ENCODE measurements at regions not wholly inside any gene's neighbourhood (a gene's known extent, or its start where the extent isn't known, plus 50 kb on each side); places are given as distances from the start of the nearest gene placed in this dataset.

DNA sequence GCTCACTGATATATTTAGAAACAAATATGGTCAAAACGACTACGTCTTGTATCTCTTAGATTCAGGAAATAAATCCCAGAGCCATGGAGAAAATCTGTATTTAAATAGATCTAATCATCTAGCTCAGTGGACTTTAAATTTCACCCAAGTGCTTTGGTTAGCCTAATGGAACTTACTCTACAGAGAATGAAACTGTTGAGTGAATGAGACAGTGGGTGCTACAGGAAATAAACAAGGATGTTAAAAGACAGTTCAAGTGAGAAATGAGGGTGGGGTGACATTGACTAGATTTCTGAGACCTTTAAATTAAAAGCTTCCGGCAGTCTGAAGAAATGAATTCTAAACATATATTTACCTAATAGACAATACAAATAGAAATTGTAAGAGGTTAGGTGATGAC is 2197.0 kb downstream of the ARAP2 start:
- TF ChIP-seq YY1 (IDR thresholded peaks at IDR 0.05; ENCODE audit: insufficient read depth, insufficient read length) (no peak), SUZ12 (IDR thresholded peaks at IDR 0.05; ENCODE audit: extremely low read depth, insufficient read depth, insufficient read length) (no peak), ZNF274 (IDR thresholded peaks at IDR 0.05; ENCODE audit: low read depth, low read length) (no peak)

GRCh38 chr4:34066126-34066525 is 2178.2 kb downstream of the ARAP2 start:
- Histone ChIP-seq H3K9ac (ENCODE audit: insufficient read length, low read depth) (no peak overlapping the region), H3K9me3 (ENCODE audit: insufficient read depth, low read length) (no peaks in the 10 kb centered on the region), H3K36me3 (ENCODE audit: insufficient read depth, insufficient read length, low read length) (no peaks in the 10 kb centered on the region), H3K4me3 (ENCODE audit: insufficient read length, low read depth) (no peak overlapping the region), H3K27me3 (ENCODE audit: insufficient read depth, insufficient read length) (no peaks in the 10 kb centered on the region), H3K4me1 (ENCODE audit: insufficient read depth, insufficient read length) (no peaks in the 10 kb centered on the region)
- TF ChIP-seq YY1 (IDR thresholded peaks at IDR 0.05; ENCODE audit: insufficient read depth, insufficient read length): no peak
- TF ChIP-seq ZNF274 (IDR thresholded peaks at IDR 0.05; ENCODE audit: low read depth, low read length): no peak
- TF ChIP-seq SUZ12 (IDR thresholded peaks at IDR 0.05; ENCODE audit: extremely low read depth, insufficient read depth, insufficient read length): no peak
- DNase-seq (ENCODE audit: low read depth, low spot score): no peak

More for the DNA sequence above, 2197.0 kb downstream of the ARAP2 start:
- H3K4me1 ChIP-seq (ENCODE audit: insufficient read depth, insufficient read length): no peaks in the 10 kb centered on the region
- no peak overlapping the region for H3K9ac ChIP-seq (ENCODE audit: insufficient read length, low read depth)
- no peaks in the 10 kb centered on the region for H3K27me3 ChIP-seq (ENCODE audit: insufficient read depth, insufficient read length)
- DNase-seq (ENCODE audit: low read depth, low spot score): no peak
- no peak overlapping the region for H3K4me3 ChIP-seq (ENCODE audit: insufficient read length, low read depth)
- no peaks in the 10 kb centered on the region for H3K9me3 ChIP-seq (ENCODE audit: insufficient read depth, low read length)
- no peaks in the 10 kb centered on the region for H3K36me3 ChIP-seq (ENCODE audit: insufficient read depth, insufficient read length, low read length)

- Histone ChIP-seq H3K9ac (ENCODE audit: insufficient read length, low read depth) (no peak overlapping the region), H3K9me3 (ENCODE audit: insufficient read depth, low read length) (no peaks in the 10 kb centered on the region), H3K4me1 (ENCODE audit: insufficient read depth, insufficient read length) (no peaks in the 10 kb centered on the region), H3K36me3 (ENCODE audit: insufficient read depth, insufficient read length, low read length) (no peaks in the 10 kb centered on the region), H3K27me3 (ENCODE audit: insufficient read depth, insufficient read length) (no peaks in the 10 kb centered on the region), H3K4me3 (ENCODE audit: insufficient read length, low read depth) (no peak overlapping the region)
- no peak for DNase-seq (ENCODE audit: low read depth, low spot score)
- no peak for TF ChIP-seq YY1 (IDR thresholded peaks at IDR 0.05; ENCODE audit: insufficient read depth, insufficient read length)
- TF ChIP-seq SUZ12 (IDR thresholded peaks at IDR 0.05; ENCODE audit: extremely low read depth, insufficient read depth, insufficient read length): no peak
- no peak for TF ChIP-seq ZNF274 (IDR thresholded peaks at IDR 0.05; ENCODE audit: low read depth, low read length)
Observed at GRCh38 chr4:34091451-34091850, 2152.9 kb downstream of the ARAP2 start.

- H3K4me3 ChIP-seq (ENCODE audit: insufficient read length, low read depth): no peak overlapping the region
- DNase-seq (ENCODE audit: low read depth, low spot score): no peak
- no peaks in the 10 kb centered on the region for H3K27me3 ChIP-seq (ENCODE audit: insufficient read depth, insufficient read length)
- TF ChIP-seq SUZ12 (IDR thresholded peaks at IDR 0.05; ENCODE audit: extremely low read depth, insufficient read depth, insufficient read length): no peak
- no peak for TF ChIP-seq YY1 (IDR thresholded peaks at IDR 0.05; ENCODE audit: insufficient read depth, insufficient read length)
- no peak for TF ChIP-seq ZNF274 (IDR thresholded peaks at IDR 0.05; ENCODE audit: low read depth, low read length)
- H3K4me1 ChIP-seq (ENCODE audit: insufficient read depth, insufficient read length): no peaks in the 10 kb centered on the region
- H3K9ac ChIP-seq (ENCODE audit: insufficient read length, low read depth): no peak overlapping the region
- no peaks in the 10 kb centered on the region for H3K36me3 ChIP-seq (ENCODE audit: insufficient read depth, insufficient read length, low read length)
- no peaks in the 10 kb centered on the region for H3K9me3 ChIP-seq (ENCODE audit: insufficient read depth, low read length)
Observed at GRCh38 chr4:34094114-34094513, 2150.2 kb downstream of the ARAP2 start.

DNA sequence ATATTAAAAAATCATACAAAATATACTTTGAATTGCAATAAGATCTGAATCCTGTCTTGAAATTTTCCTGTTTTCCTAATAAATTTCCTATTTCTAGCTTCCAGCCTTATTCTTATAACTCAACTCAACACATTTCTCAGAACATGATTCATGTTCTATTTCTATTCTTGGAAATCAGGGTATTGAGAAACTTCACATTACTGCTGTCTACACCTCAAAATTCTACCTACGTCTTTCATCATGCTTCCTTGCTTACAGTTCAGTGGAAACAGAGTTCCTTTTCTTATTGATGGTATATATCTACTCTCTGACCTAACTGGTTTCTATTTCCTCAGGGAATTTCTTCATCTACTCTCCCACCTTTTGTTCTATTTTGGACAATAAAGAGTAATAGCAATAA is 2139.0 kb downstream of the ARAP2 start:
- Histone ChIP-seq H3K4me3 (ENCODE audit: insufficient read length, low read depth) (no peak overlapping the region), H3K9ac (ENCODE audit: insufficient read length, low read depth) (no peak overlapping the region), H3K27me3 (ENCODE audit: insufficient read depth, insufficient read length) (no peaks in the 10 kb centered on the region), H3K9me3 (ENCODE audit: insufficient read depth, low read length) (no peaks in the 10 kb centered on the region), H3K36me3 (ENCODE audit: insufficient read depth, insufficient read length, low read length) (no peaks in the 10 kb centered on the region), H3K4me1 (ENCODE audit: insufficient read depth, insufficient read length) (no peaks in the 10 kb centered on the region)
- TF ChIP-seq SUZ12 (IDR thresholded peaks at IDR 0.05; ENCODE audit: extremely low read depth, insufficient read depth, insufficient read length) (no peak), YY1 (IDR thresholded peaks at IDR 0.05; ENCODE audit: insufficient read depth, insufficient read length) (no peak), ZNF274 (IDR thresholded peaks at IDR 0.05; ENCODE audit: low read depth, low read length) (no peak)
- DNase-seq (ENCODE audit: low read depth, low spot score): no peak

- H3K4me1 ChIP-seq (ENCODE audit: insufficient read depth, insufficient read length): no peaks in the 10 kb centered on the region
- H3K4me3 ChIP-seq (ENCODE audit: insufficient read length, low read depth): no peak overlapping the region
- no peaks in the 10 kb centered on the region for H3K36me3 ChIP-seq (ENCODE audit: insufficient read depth, insufficient read length, low read length)
- TF ChIP-seq YY1 (IDR thresholded peaks at IDR 0.05; ENCODE audit: insufficient read depth, insufficient read length) (no peak), SUZ12 (IDR thresholded peaks at IDR 0.05; ENCODE audit: extremely low read depth, insufficient read depth, insufficient read length) (no peak), ZNF274 (IDR thresholded peaks at IDR 0.05; ENCODE audit: low read depth, low read length) (no peak)
- no peak overlapping the region for H3K9ac ChIP-seq (ENCODE audit: insufficient read length, low read depth)
- H3K27me3 ChIP-seq (ENCODE audit: insufficient read depth, insufficient read length): no peaks in the 10 kb centered on the region
- no peak for DNase-seq (ENCODE audit: low read depth, low spot score)
- H3K9me3 ChIP-seq (ENCODE audit: insufficient read depth, low read length): no peaks in the 10 kb centered on the region
Observed at GRCh38 chr4:34108391-34108790, 2135.9 kb downstream of the ARAP2 start.

DNA sequence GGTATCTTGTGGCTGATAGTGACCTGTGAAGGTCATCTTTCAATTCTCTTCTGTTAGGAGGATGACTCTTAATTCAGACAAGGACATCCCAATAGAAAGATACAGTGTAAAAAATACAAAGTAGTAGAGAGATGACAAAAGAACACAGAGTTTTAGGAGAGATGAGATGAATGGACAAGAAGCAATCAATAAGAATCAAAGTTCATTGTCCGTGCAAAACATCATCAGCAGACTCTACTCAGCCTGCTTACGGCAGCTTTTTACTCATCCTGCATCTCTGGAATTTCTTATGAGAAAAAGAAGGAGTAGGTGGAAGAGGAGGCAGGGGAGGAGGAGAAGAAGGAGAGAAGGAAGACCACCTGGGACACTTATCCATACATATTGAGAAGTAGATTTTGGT is 2131.7 kb downstream of the ARAP2 start:
- no peaks in the 10 kb centered on the region for H3K9me3 ChIP-seq (ENCODE audit: insufficient read depth, low read length)
- TF ChIP-seq ZNF274 (IDR thresholded peaks at IDR 0.05; ENCODE audit: low read depth, low read length) (no peak), SUZ12 (IDR thresholded peaks at IDR 0.05; ENCODE audit: extremely low read depth, insufficient read depth, insufficient read length) (no peak), YY1 (IDR thresholded peaks at IDR 0.05; ENCODE audit: insufficient read depth, insufficient read length) (no peak)
- no peaks in the 10 kb centered on the region for H3K4me1 ChIP-seq (ENCODE audit: insufficient read depth, insufficient read length)
- H3K9ac ChIP-seq (ENCODE audit: insufficient read length, low read depth): no peak overlapping the region
- H3K4me3 ChIP-seq (ENCODE audit: insufficient read length, low read depth): no peak overlapping the region
- no peaks in the 10 kb centered on the region for H3K36me3 ChIP-seq (ENCODE audit: insufficient read depth, insufficient read length, low read length)
- H3K27me3 ChIP-seq (ENCODE audit: insufficient read depth, insufficient read length): no peaks in the 10 kb centered on the region
- DNase-seq (ENCODE audit: low read depth, low spot score): no peak

Data from NT2/D1 (cell line).